CD14-positive monocyte (primary cell): ENCODE measurements at regions not wholly inside any gene's neighbourhood (a gene's known extent, or its start where the extent isn't known, plus 50 kb on each side); places are given as distances from the start of the nearest gene placed in this dataset.

ENCODE experiments used
- DNase-seq, 3 donors: peaks; one replicate each; pipeline ENCODE4 v3.0.0-alpha.2; 2011 to 2022
- H2AFZ ChIP-seq: 2 replicates; pipeline ENCODE4 v1.6.0; 2012; ENCODE audit warnings: mild to moderate bottlenecking, low read depth, low read length, inconsistent platforms; ENCODE audit not compliant: insufficient read depth, poor library complexity, severe bottlenecking
- H3K27ac ChIP-seq, 2 donors: 1 replicate in 1 of 2; 2 replicates in 1 of 2; pipeline ENCODE4 v1.5.1; 2012 to 2013; ENCODE audit warnings: low read length in 2 of 2, control low read depth in 1 of 2, inconsistent platforms in 1 of 2, low read depth in 1 of 2, mild to moderate bottlenecking in 1 of 2
- H3K27me3 ChIP-seq, 2 donors: one replicate each; pipeline versions ENCODE4 v1.6.0 to v1.6.1; 2011 to 2013; ENCODE audit warnings: low read length in 2 of 2; ENCODE audit not compliant: control insufficient read depth in 2 of 2, insufficient read depth in 2 of 2
- H3K36me3 ChIP-seq, 2 donors: replicated peaks in 1 of 2; 1 replicate in 1 of 2; 2 replicates in 1 of 2; pipeline versions ENCODE4 v1.5.1 to v1.6.1; 2012 to 2013; ENCODE audit warnings: low read length in 2 of 2, control low read depth in 1 of 2, inconsistent platforms in 1 of 2, mild to moderate bottlenecking in 1 of 2; ENCODE audit not compliant: insufficient read depth in 2 of 2, control insufficient read depth in 1 of 2
- H3K4me1 ChIP-seq, 2 donors: 1 replicate in 1 of 2; 2 replicates in 1 of 2; pipeline versions ENCODE4 v1.5.1 to v1.6.1; 2012 to 2013; ENCODE audit warnings: low read length in 2 of 2, control low read depth in 1 of 2, inconsistent platforms in 1 of 2, mild to moderate bottlenecking in 1 of 2, moderate library complexity in 1 of 2; ENCODE audit not compliant: insufficient read depth in 2 of 2, control insufficient read depth in 1 of 2
- H3K4me2 ChIP-seq: replicated peaks from 2 replicates; pipeline ENCODE3; 2012; ENCODE audit warnings: low read length, moderate library complexity, mild to moderate bottlenecking; ENCODE audit not compliant: poor library complexity, severe bottlenecking; ENCODE audit errors: extremely low read depth
- H3K4me3 ChIP-seq, 3 experiments: fragments of 200-600 bp in 1 of 3; sonication (generic) in 1 of 3; replicated peaks in 1 of 3; 1 replicate in 2 of 3; 2 replicates in 1 of 3; pipeline ENCODE4 v1.5.1; 2011 to 2013; ENCODE audit warnings: low read length in 3 of 3, mild to moderate bottlenecking in 3 of 3, control low read depth in 2 of 3, low read depth in 2 of 3, inconsistent platforms in 1 of 3, moderate library complexity in 1 of 3
- H3K79me2 ChIP-seq: 2 replicates; pipeline ENCODE4 v1.6.0; 2012; ENCODE audit warnings: mild to moderate bottlenecking, control low read depth, inconsistent platforms, low read length, moderate library complexity; ENCODE audit not compliant: insufficient read depth
- H3K9ac ChIP-seq: 2 replicates; pipeline ENCODE4 v1.6.0; 2017; ENCODE audit warnings: low read length, mild to moderate bottlenecking; ENCODE audit not compliant: insufficient read depth, poor library complexity, severe bottlenecking
- H3K9me3 ChIP-seq, 2 donors: replicated peaks in 1 of 2; 1 replicate in 1 of 2; 2 replicates in 1 of 2; pipeline versions ENCODE4 v1.5.1 to v1.6.1; 2012 to 2013; ENCODE audit warnings: low read length in 2 of 2, control low read depth in 1 of 2; ENCODE audit not compliant: control insufficient read depth in 1 of 2, insufficient read depth in 1 of 2
- H4K20me1 ChIP-seq: 2 replicates; pipeline ENCODE4 v1.6.0; 2012; ENCODE audit warnings: mild to moderate bottlenecking, low read length, control low read depth, moderate library complexity; ENCODE audit not compliant: insufficient read depth
- H3K27ac Mint-ChIP-seq, 7 donors: one replicate each; pipeline ENCODE4 v1.8.0; 2020; ENCODE audit warnings: mild to moderate bottlenecking in 7 of 7, mixed read lengths in 7 of 7, moderate library complexity in 6 of 7, inconsistent platforms in 2 of 7
- H3K27me3 Mint-ChIP-seq, 3 donors: one replicate each; pipeline ENCODE4 v1.8.0; 2021 to 2022; ENCODE audit warnings: low read depth in 3 of 3, mild to moderate bottlenecking in 3 of 3, mixed read lengths in 3 of 3, moderate library complexity in 3 of 3, inconsistent platforms in 1 of 3
- H3K36me3 Mint-ChIP-seq, 2 donors: one replicate each; pipeline ENCODE4 v1.8.0; 2020; ENCODE audit warnings: mixed read lengths in 2 of 2, inconsistent platforms in 1 of 2, mild to moderate bottlenecking in 1 of 2
- H3K4me1 Mint-ChIP-seq: one replicate; pipeline ENCODE4 v1.8.0; 2020; ENCODE audit warnings: mild to moderate bottlenecking, mixed read lengths
- H3K4me3 Mint-ChIP-seq, 2 donors: one replicate each; pipeline ENCODE4 v1.8.0; 2020; ENCODE audit warnings: mild to moderate bottlenecking in 2 of 2, mixed read lengths in 2 of 2, moderate library complexity in 1 of 2
- H3K9me3 Mint-ChIP-seq, 7 donors: one replicate each; pipeline ENCODE4 v1.8.0; 2020 to 2022; ENCODE audit warnings: mixed read lengths in 7 of 7, mild to moderate bottlenecking in 6 of 7, moderate library complexity in 6 of 7, inconsistent platforms in 2 of 7
- CTCF ChIP-seq: fragments of 200-600 bp; IDR thresholded peaks from one replicate; pipeline ENCODE4 v1.8.0; 2022; ENCODE audit warnings: antibody characterized with exemption, mild to moderate bottlenecking
- WGBS: methylation state at CpG from one replicate; pipeline ENCODE4 v1.1.5; 2013; ENCODE audit warnings: missing lambda C conversion rate; ENCODE audit not compliant: insufficient coverage; 5-methylcytosine and 5-hydroxymethylcytosine counted together
- intact Hi-C, 2 donors: fragments of 100-400 bp; cut with micrococcal nuclease; formaldehyde crosslinking; loops; one replicate each; pipeline versions ENCODE4 v1.15.0 to v1.15.1; 2023

GRCh38 chr3:182484682-182485081, 308.6 kb upstream of the ATP11B start:
- no peaks in the 10 kb centered on the region for H3K36me3 Mint-ChIP-seq
- intact Hi-C loops: no loop called here
- H3K27ac ChIP-seq: no peak overlapping the region
- H3K4me2 ChIP-seq: no peak overlapping the region
- no peaks in the 10 kb centered on the region for H3K4me1 ChIP-seq
- H3K4me3 ChIP-seq: no peak overlapping the region
- no peak overlapping the region for H3K9ac ChIP-seq
- no peak overlapping the region for H3K4me3 Mint-ChIP-seq
- no peaks in the 10 kb centered on the region for H3K9me3 ChIP-seq
- no peaks in the 10 kb centered on the region for H3K27me3 ChIP-seq
- H3K9me3 Mint-ChIP-seq: peaks cover 0 to 3% (median 0%) of the 10 kb centered on the region in 7 donors
- H2AFZ ChIP-seq: no peak overlapping the region
- peaks cover 0 to 2% (median 0%) of the 10 kb centered on the region in 3 donors for H3K27me3 Mint-ChIP-seq
- no peaks in the 10 kb centered on the region for H3K4me1 Mint-ChIP-seq
- no peak for TF ChIP-seq CTCF
- WGBS: 77% methylated on average over 3 of the region's 4 CpGs
- no peak overlapping the region for H3K27ac Mint-ChIP-seq
- H3K36me3 ChIP-seq: no peaks in the 10 kb centered on the region
- no peaks in the 10 kb centered on the region for H3K79me2 ChIP-seq
- no peak for DNase-seq
- H4K20me1 ChIP-seq: no peaks in the 10 kb centered on the region

GRCh38 chr3:182485301-182485700, 308.0 kb upstream of the ATP11B start:
- Histone ChIP-seq H3K4me2 (no peak overlapping the region), H3K27me3 (no peaks in the 10 kb centered on the region), H3K4me1 (no peaks in the 10 kb centered on the region), H3K79me2 (no peaks in the 10 kb centered on the region), H3K9ac (no peak overlapping the region), H3K4me3 (no peak overlapping the region), H2AFZ (no peak overlapping the region), H4K20me1 (no peaks in the 10 kb centered on the region), H3K36me3 (no peaks in the 10 kb centered on the region), H3K9me3 (no peaks in the 10 kb centered on the region), H3K27ac (no peak overlapping the region)
- Mint-ChIP-seq H3K4me3 (no peak overlapping the region), H3K4me1 (no peaks in the 10 kb centered on the region), H3K36me3 (no peaks in the 10 kb centered on the region), H3K27me3 (peaks cover 0 to 2% (median 0%) of the 10 kb centered on the region in 3 donors), H3K27ac (no peak overlapping the region), H3K9me3 (peaks cover 0 to 1% (median 0%) of the 10 kb centered on the region in 7 donors)
- DNase-seq: no peak
- no CpG with 5 or more reads among the region's 3 CpGs for WGBS
- no peak for TF ChIP-seq CTCF
- intact Hi-C loops: no loop called here
